Glutamatergic neuron (in vitro differentiated cells): ENCODE measurements at regions not wholly inside any gene's neighbourhood (a gene's known extent, or its start where the extent isn't known, plus 50 kb on each side); places are given as distances from the start of the nearest gene placed in this dataset.
"Not testable (repeated sequence)": the region's sequence is repeated elsewhere in the genome, so short reads cannot be mapped to it uniquely, and the experiment has no call there.

ENCODE experiments used
- DNase-seq: peaks from one replicate; pipeline ENCODE4 v3.0.0; 2022
- H3K27ac Mint-ChIP-seq: one replicate; pipeline ENCODE4 v1.8.0; 2020; ENCODE audit warnings: mild to moderate bottlenecking, mixed read lengths, inconsistent platforms; ENCODE audit not compliant: unreplicated experiment
- H3K27me3 Mint-ChIP-seq: one replicate; pipeline ENCODE4 v1.8.0; 2020; ENCODE audit warnings: mild to moderate bottlenecking, moderate library complexity, mixed read lengths, inconsistent platforms; ENCODE audit not compliant: unreplicated experiment
- H3K36me3 Mint-ChIP-seq: one replicate; pipeline ENCODE4 v1.8.0; 2020; ENCODE audit warnings: mild to moderate bottlenecking, mixed read lengths, inconsistent platforms; ENCODE audit not compliant: unreplicated experiment
- H3K4me1 Mint-ChIP-seq: one replicate; pipeline ENCODE4 v1.8.0; 2020; ENCODE audit warnings: mild to moderate bottlenecking, low read depth, mixed read lengths, inconsistent platforms; ENCODE audit not compliant: unreplicated experiment
- H3K4me3 Mint-ChIP-seq: one replicate; pipeline ENCODE4 v1.8.0; 2020; ENCODE audit warnings: mild to moderate bottlenecking, mixed read lengths, inconsistent platforms; ENCODE audit not compliant: unreplicated experiment
- H3K9me3 Mint-ChIP-seq: one replicate; pipeline ENCODE4 v1.8.0; 2020; ENCODE audit warnings: mild to moderate bottlenecking, moderate library complexity, mixed read lengths, inconsistent platforms; ENCODE audit not compliant: unreplicated experiment
- CTCF ChIP-seq: fragments of 200-600 bp; sonication (generic); IDR thresholded peaks from one replicate; pipeline ENCODE4 v1.5.0; 2021; ENCODE audit not compliant: partially characterized antibody, unreplicated experiment

DNA sequence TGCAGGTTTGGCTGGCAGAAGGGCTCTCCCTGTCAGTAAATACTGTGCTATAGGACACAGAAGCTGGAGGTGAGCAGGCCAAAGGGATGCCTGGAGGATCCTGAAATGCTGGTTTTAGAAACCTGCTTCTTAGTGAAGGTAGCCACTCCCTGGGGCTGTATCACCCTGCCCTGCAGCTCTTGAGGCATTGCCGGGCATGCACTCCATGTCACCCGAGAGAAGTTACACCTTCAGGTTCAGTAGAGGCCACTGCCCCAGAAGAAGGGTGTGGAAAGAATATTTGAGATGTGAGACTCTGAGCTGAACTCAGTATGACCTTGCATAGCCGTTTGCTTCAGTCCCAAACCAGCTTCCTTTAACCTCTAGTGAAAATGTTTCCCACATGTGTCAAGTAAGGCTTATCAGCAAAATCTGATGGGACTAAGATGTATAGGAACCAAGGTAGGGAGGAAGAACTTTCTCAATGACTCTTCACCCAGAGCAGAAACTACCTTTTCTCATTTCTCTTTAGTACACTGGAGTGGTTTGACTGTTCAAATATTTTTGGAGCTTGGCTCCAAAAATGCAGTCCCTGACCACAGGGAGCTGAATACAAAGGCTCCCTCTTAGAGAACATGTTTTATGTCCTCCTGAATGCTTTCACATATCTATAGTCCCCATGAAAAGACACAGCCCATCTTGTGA, 164.5 kb upstream of the DYRK2 start:
- TF ChIP-seq CTCF = no peak
- DNase-seq = no peak
- H3K36me3 Mint-ChIP-seq = peaks cover 7% of the 10 kb centered on the region

GRCh38 chr12:67484791-67485480, 163.6 kb upstream of the DYRK2 start:
- no peak for TF ChIP-seq CTCF
- no peak for DNase-seq
- Mint-ChIP-seq H3K4me3 (no peak overlapping the region), H3K36me3 (peaks cover 13% of the 10 kb centered on the region), H3K9me3 (peaks cover 4% of the 10 kb centered on the region), H3K4me1 (peaks cover 9% of the 10 kb centered on the region), H3K27me3 (peaks cover 2% of the 10 kb centered on the region), H3K27ac (no peak overlapping the region)

More for the DNA sequence above, 164.5 kb upstream of the DYRK2 start:
- H3K27me3 Mint-ChIP-seq = peaks cover under 1% of the 10 kb centered on the region
- no peak overlapping the region for H3K27ac Mint-ChIP-seq
- no peak overlapping the region for H3K4me3 Mint-ChIP-seq
- peaks cover 9% of the 10 kb centered on the region for H3K4me1 Mint-ChIP-seq
- peaks cover 4% of the 10 kb centered on the region for H3K9me3 Mint-ChIP-seq

DNA sequence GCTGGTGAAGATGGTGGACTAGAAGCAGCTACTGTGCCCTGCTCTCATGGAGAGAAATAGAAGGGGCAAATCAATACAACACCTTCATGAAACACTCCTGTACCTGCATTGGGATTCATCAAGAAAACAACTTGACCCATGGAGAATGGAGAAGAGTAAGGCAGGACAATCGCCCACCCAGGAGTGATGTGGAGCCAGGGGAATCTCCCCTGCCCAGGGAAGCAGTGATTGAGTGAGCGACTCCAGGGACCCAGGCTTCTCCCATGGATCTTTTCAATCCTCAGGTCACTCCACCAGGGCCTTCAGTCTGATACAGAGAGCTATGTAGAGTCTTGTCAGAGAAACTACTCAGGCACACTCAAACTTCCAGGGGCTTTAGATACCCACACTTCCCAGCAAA, 161.9 kb upstream of the DYRK2 start:
- H3K27ac Mint-ChIP-seq = no peak overlapping the region
- DNase-seq = no peak
- peaks cover 9% of the 10 kb centered on the region for H3K4me1 Mint-ChIP-seq
- H3K27me3 Mint-ChIP-seq = peaks cover 2% of the 10 kb centered on the region
- H3K36me3 Mint-ChIP-seq = peaks cover 27% of the 10 kb centered on the region
- H3K9me3 Mint-ChIP-seq = peaks cover 8% of the 10 kb centered on the region
- H3K4me3 Mint-ChIP-seq = no peak overlapping the region
- TF ChIP-seq CTCF = no peak

- Mint-ChIP-seq H3K9me3 (peaks cover 11% of the 10 kb centered on the region), H3K36me3 (peaks cover 44% of the 10 kb centered on the region)
- H3K4me3 Mint-ChIP-seq, H3K4me1 Mint-ChIP-seq, H3K27ac Mint-ChIP-seq, DNase-seq, H3K27me3 Mint-ChIP-seq: not testable (repeated sequence)
Measured at GRCh38 chr12:67488349-67488748, 160.2 kb upstream of the DYRK2 start.

DNA sequence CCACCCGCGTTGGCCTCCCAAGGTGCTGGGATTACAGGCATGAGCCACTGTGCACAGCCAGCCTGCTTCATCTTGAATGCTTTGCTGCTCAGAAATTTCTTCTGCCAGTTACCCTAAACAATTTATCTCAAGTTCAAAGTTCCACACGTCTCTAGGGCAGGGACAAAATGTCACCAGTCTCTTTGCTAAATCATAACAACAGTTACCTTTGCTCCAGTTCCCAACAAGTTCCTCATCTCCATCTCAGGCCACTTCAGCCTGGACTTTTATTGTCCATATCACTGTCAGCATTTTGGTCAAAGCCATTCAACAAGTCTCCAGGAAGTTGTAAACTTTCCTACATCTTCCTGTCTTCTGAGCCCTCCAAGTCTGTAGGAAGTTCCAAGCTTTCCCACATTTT, 159.5 kb upstream of the DYRK2 start:
- Mint-ChIP-seq H3K9me3 (peaks cover 11% of the 10 kb centered on the region), H3K36me3 (peaks cover 48% of the 10 kb centered on the region), H3K4me1 (no peaks in the 10 kb centered on the region), H3K4me3 (no peak overlapping the region), H3K27ac (peak overlapping the region; percentile 34), H3K27me3 (peaks cover 5% of the 10 kb centered on the region)
- no peak for TF ChIP-seq CTCF
- no peak for DNase-seq
